ENCODE measurements at regions not wholly inside any gene's neighbourhood (a gene's known extent, or its start where the extent isn't known, plus 50 kb on each side); places are given as distances from the start of the nearest gene placed in this dataset.

- ChIA-PET CTCF (no interaction called here), POLR2A (no interaction called here)
Measured at GRCh38 chr1:59025898-59026426, 242.1 kb upstream of the JUN start.

GRCh38 chr1:59026472-59026948 is 242.7 kb upstream of the JUN start:
- POLR2A ChIA-PET = no interaction called here
- Histone ChIP-seq H3K27ac (ENCODE audit: low read depth, low read length) (peak overlapping the region; percentile 32), H3K9me3 (ENCODE audit: control insufficient read depth, insufficient read depth, low read length) (no peaks in the 10 kb centered on the region), H3K4me3 (ENCODE audit: low read depth, low read length) (no peak overlapping the region), H3K27me3 (ENCODE audit: control insufficient read depth, insufficient read depth, low read length) (no peaks in the 10 kb centered on the region)
- CTCF ChIA-PET = no interaction called here
- no peak for TF ChIP-seq CTCF (IDR thresholded peaks at IDR 0.05; ENCODE audit: low read depth, low read length)
- DNase-seq (ENCODE audit: low read depth, low spot score) = no peak

More at GRCh38 chr1:59025898-59026426, 242.1 kb upstream of the JUN start:
- no peak for TF ChIP-seq CTCF (IDR thresholded peaks at IDR 0.05; ENCODE audit: low read depth, low read length)
- no peak for DNase-seq (ENCODE audit: low read depth, low spot score)
- Histone ChIP-seq H3K4me3 (ENCODE audit: low read depth, low read length) (no peak overlapping the region), H3K27ac (ENCODE audit: low read depth, low read length) (peak overlapping the region; percentile 75), H3K9me3 (ENCODE audit: control insufficient read depth, insufficient read depth, low read length) (no peaks in the 10 kb centered on the region), H3K27me3 (ENCODE audit: control insufficient read depth, insufficient read depth, low read length) (no peaks in the 10 kb centered on the region)

GRCh38 chr1:59027177-59027576 is 243.3 kb upstream of the JUN start:
- no peak for TF ChIP-seq CTCF (IDR thresholded peaks at IDR 0.05; ENCODE audit: low read depth, low read length)
- H3K27me3 ChIP-seq (ENCODE audit: control insufficient read depth, insufficient read depth, low read length) = no peaks in the 10 kb centered on the region
- CTCF ChIA-PET = no interaction called here
- POLR2A ChIA-PET = no interaction called here
- DNase-seq (ENCODE audit: low read depth, low spot score) = no peak
- no peak overlapping the region for H3K27ac ChIP-seq (ENCODE audit: low read depth, low read length)
- H3K9me3 ChIP-seq (ENCODE audit: control insufficient read depth, insufficient read depth, low read length) = no peaks in the 10 kb centered on the region
- no peak overlapping the region for H3K4me3 ChIP-seq (ENCODE audit: low read depth, low read length)

- H3K9me3 ChIP-seq (ENCODE audit: control insufficient read depth, insufficient read depth, low read length) = no peaks in the 10 kb centered on the region
- no peak for TF ChIP-seq CTCF (IDR thresholded peaks at IDR 0.05; ENCODE audit: low read depth, low read length)
- no peaks in the 10 kb centered on the region for H3K27me3 ChIP-seq (ENCODE audit: control insufficient read depth, insufficient read depth, low read length)
- CTCF ChIA-PET = no interaction called here
- POLR2A ChIA-PET = no interaction called here
- H3K4me3 ChIP-seq (ENCODE audit: low read depth, low read length) = no peak overlapping the region
- DNase-seq (ENCODE audit: low read depth, low spot score) = no peak
- no peak overlapping the region for H3K27ac ChIP-seq (ENCODE audit: low read depth, low read length)
Measured at GRCh38 chr1:59028048-59028447, 244.2 kb upstream of the JUN start.

GRCh38 chr1:59029411-59030167 is 245.7 kb upstream of the JUN start:
- ChIA-PET POLR2A (interaction anchor here (1.1 kb wide), 1 partner anchor 246 kb away, joined by 3 read pairs; the partner anchor contains the start of gene JUN), CTCF (no interaction called here)
- Histone ChIP-seq H3K27me3 (ENCODE audit: control insufficient read depth, insufficient read depth, low read length) (no peaks in the 10 kb centered on the region), H3K9me3 (ENCODE audit: control insufficient read depth, insufficient read depth, low read length) (no peaks in the 10 kb centered on the region), H3K27ac (ENCODE audit: low read depth, low read length) (no peak overlapping the region), H3K4me3 (ENCODE audit: low read depth, low read length) (no peak overlapping the region)
- TF ChIP-seq CTCF (IDR thresholded peaks at IDR 0.05; ENCODE audit: low read depth, low read length) = no peak
- no peak for DNase-seq (ENCODE audit: low read depth, low spot score)

Data from AG04450 (cell line).